Uterus (tissue), 3 donors: ENCODE measurements at regions not wholly inside any gene's neighbourhood (a gene's known extent, or its start where the extent isn't known, plus 50 kb on each side); places are given as distances from the start of the nearest gene placed in this dataset.
"Not testable (repeated sequence)": the region's sequence is repeated elsewhere in the genome, so short reads cannot be mapped to it uniquely, and the experiment has no call there.

Experiments used
- DNase-seq, 2 donors: peaks; one replicate each; pipeline ENCODE4 v3.0.0-alpha.2; 2019 to 2020
- H3K27ac ChIP-seq, 2 donors: fragments of 200-600 bp; sonication (generic); 1 replicate in 1 of 2; 2 replicates in 1 of 2; pipeline ENCODE4 v1.5.1; 2016 to 2018
- H3K27me3 ChIP-seq, 2 donors: fragments of 200-600 bp; sonication (generic); one replicate each; pipeline ENCODE4 v1.5.1; 2018 to 2019; ENCODE audit warnings: control low read depth in 1 of 2
- H3K36me3 ChIP-seq, 2 donors: fragments of 200-600 bp; sonication (generic); one replicate each; pipeline ENCODE4 v1.5.1; 2019; ENCODE audit warnings: control low read depth in 1 of 2
- H3K4me1 ChIP-seq, 2 donors: fragments of 200-600 bp; sonication (generic); one replicate each; pipeline ENCODE4 v1.5.1; 2018 to 2019; ENCODE audit warnings: control low read depth in 1 of 2
- H3K4me3 ChIP-seq, 2 donors: fragments of 200-600 bp; sonication (generic); 1 replicate in 1 of 2; 2 replicates in 1 of 2; pipeline ENCODE4 v1.5.1; 2018 to 2019; ENCODE audit warnings: mild to moderate bottlenecking in 1 of 2
- H3K9me3 ChIP-seq, 2 donors: fragments of 200-600 bp; sonication (generic); one replicate each; pipeline ENCODE4 v1.5.1; 2019; ENCODE audit warnings: control low read depth in 1 of 2
- POLR2A ChIP-seq, 2 donors: fragments of 450-650 bp; IDR thresholded peaks; one replicate each; pipeline ENCODE4 v1.6.1; 2016; ENCODE audit warnings: antibody characterized with exemption in 2 of 2, mild to moderate bottlenecking in 1 of 2, moderate library complexity in 1 of 2
- intact Hi-C: fragments of 100-400 bp; cut with DNase I; formaldehyde crosslinking; loops from one replicate; pipeline ENCODE4 v1.15.1; 2023; ENCODE audit warnings: low total_unique reads
- TF ChIP-seq, protein P1 (sequence below), 4 experiments: fragments of 200-600 bp in 2 of 4; fragments of 450-650 bp in 2 of 4; sonication (generic) in 2 of 4; IDR thresholded peaks; one replicate each; pipeline ENCODE4 v1.5.1; 2016 to 2019; ENCODE audit warnings: antibody characterized with exemption in 4 of 4, mild to moderate bottlenecking in 2 of 4, moderate library complexity in 1 of 4
- donor health status: DM: yes; HTN: yes; CAD: no.

DNA sequence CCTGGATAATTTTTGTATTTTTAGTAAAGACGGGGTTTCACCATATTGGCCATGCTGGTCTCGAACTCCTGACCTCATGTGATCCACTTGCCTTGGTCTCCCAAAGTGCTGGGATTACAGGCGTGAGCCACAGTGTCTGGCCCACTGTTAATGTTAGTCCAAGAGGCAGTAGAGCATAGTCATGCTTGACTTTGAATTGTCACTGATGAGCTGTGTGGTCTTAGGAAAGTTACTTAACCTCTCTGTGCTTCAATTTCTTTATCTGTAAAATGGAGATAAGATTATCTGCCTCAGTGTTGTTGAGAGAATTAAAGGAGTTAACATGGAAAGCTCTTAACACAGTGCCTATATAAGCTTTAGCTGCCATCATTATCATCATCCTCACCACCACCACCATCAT lies 78.1 kb downstream of the TBX3 start:
- no peak overlapping the region for H3K27ac ChIP-seq
- H3K9me3 ChIP-seq = no peaks in the 10 kb centered on the region
- intact Hi-C loops = no loop called here
- no peaks in the 10 kb centered on the region for H3K27me3 ChIP-seq
- H3K4me3 ChIP-seq = no peak overlapping the region
- no peak for DNase-seq
- H3K4me1 ChIP-seq = no peaks in the 10 kb centered on the region
- TF ChIP-seq, protein P1, sequence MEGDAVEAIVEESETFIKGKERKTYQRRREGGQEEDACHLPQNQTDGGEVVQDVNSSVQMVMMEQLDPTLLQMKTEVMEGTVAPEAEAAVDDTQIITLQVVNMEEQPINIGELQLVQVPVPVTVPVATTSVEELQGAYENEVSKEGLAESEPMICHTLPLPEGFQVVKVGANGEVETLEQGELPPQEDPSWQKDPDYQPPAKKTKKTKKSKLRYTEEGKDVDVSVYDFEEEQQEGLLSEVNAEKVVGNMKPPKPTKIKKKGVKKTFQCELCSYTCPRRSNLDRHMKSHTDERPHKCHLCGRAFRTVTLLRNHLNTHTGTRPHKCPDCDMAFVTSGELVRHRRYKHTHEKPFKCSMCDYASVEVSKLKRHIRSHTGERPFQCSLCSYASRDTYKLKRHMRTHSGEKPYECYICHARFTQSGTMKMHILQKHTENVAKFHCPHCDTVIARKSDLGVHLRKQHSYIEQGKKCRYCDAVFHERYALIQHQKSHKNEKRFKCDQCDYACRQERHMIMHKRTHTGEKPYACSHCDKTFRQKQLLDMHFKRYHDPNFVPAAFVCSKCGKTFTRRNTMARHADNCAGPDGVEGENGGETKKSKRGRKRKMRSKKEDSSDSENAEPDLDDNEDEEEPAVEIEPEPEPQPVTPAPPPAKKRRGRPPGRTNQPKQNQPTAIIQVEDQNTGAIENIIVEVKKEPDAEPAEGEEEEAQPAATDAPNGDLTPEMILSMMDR (IDR thresholded peaks at IDR 0.05) = no peak
- no peak for TF ChIP-seq POLR2A (IDR thresholded peaks at IDR 0.05)
- H3K36me3 ChIP-seq = no peaks in the 10 kb centered on the region

DNA sequence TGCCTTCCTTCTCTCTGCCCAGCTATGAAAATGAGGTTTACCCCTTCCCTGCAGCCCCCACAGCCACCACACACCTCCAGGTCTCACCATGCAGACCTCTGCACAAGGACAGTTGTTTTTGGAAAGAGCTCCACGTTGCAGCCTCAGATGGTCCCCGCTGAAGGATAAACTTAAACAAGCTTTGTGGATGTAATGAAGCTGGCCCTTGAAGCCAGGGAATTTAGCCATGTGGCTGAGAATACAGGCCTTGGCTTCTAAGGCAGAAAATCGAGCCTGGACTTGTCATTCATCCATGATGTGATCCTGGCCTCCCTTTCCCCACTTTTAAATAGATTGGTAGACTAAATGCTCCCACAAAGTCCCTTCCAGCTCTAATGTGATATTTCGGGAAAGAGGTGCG lies 79.4 kb downstream of the TBX3 start:
- intact Hi-C loops = no loop called here

DNA sequence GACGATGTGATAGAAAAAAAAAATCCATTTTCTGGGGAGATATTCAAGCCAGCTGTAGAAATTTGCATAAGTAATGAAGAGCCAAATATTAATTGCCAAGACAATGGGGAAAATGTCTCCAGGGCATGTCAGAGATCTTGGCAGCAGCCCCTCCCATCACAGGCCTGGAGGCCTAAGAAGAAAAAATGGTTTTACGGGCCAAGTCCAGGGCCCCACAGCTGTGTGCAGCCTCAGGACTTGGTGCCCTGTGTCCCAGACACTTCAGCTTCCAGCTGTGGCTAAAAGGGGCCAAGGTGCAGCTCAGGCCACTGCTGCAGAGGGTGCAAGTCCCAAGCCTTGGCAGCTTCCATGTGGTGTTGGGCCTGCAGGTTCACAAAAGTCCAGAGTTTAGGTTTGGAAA lies 83.4 kb downstream of the TBX3 start:
- H3K27ac ChIP-seq, H3K4me1 ChIP-seq, intact Hi-C loops, H3K4me3 ChIP-seq, H3K27me3 ChIP-seq, DNase-seq, H3K9me3 ChIP-seq, H3K36me3 ChIP-seq: not testable (repeated sequence)

More for the DNA sequence above, 79.4 kb downstream of the TBX3 start:
- Histone ChIP-seq H3K4me1 (no peaks in the 10 kb centered on the region), H3K9me3 (no peaks in the 10 kb centered on the region), H3K27me3 (no peaks in the 10 kb centered on the region), H3K36me3 (no peaks in the 10 kb centered on the region), H3K4me3 (no peak overlapping the region), H3K27ac (no peak overlapping the region)
- DNase-seq = no peak
- TF ChIP-seq POLR2A (IDR thresholded peaks at IDR 0.05) = no peak
- TF ChIP-seq, protein P1 (IDR thresholded peaks at IDR 0.05) = no peak

DNA sequence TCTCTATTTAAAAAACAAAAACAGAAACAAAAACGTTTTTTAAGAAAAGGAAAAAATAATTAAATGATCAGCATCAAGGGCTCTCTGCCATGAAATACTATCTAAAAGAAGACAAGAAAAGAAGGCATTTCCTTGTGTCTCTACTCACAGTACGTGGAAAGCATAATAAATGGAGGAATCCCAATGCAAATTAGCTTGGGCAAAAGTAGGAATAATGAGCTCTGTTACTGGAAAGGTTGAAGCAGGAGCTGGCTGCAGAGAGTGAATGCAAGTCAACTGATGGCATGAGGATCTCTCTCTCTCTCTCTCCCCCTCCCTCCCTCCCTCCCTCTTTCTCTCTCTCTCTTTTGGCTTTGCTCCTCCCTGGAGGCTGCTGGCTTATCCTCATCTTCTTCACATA lies 85.9 kb downstream of the TBX3 start:
- H3K27ac ChIP-seq = no peak overlapping the region
- H3K4me3 ChIP-seq = no peak overlapping the region
- TF ChIP-seq, protein P1 (IDR thresholded peaks at IDR 0.05) = no peak
- no peak for TF ChIP-seq POLR2A (IDR thresholded peaks at IDR 0.05)
- H3K36me3 ChIP-seq = no peaks in the 10 kb centered on the region
- H3K27me3 ChIP-seq = no peaks in the 10 kb centered on the region
- no peak for DNase-seq
- no peaks in the 10 kb centered on the region for H3K9me3 ChIP-seq
- intact Hi-C loops = no loop called here
- no peaks in the 10 kb centered on the region for H3K4me1 ChIP-seq

DNA sequence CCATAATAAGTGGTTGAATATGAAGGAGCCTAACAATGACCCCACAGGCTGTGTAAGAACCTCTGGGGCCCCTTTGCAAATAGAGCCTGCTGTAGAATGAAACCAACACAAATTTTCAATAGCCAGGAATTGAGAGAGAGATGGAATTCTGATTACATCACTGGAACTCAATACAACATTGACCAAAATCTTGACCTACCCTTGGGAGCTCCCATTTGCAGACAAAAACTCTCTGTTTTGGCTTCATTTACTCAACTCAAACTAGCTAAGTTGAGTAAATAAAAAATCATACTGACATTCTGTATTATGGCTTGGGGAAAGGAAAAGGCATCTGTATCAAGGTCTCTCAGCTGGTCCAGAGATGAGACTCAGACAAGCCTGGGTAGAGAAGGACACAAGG lies 91.0 kb downstream of the TBX3 start:
- no peaks in the 10 kb centered on the region for H3K36me3 ChIP-seq
- intact Hi-C loops = no loop called here
- H3K9me3 ChIP-seq = no peaks in the 10 kb centered on the region
- DNase-seq = no peak
- no peaks in the 10 kb centered on the region for H3K4me1 ChIP-seq
- no peak overlapping the region for H3K4me3 ChIP-seq
- H3K27ac ChIP-seq = no peak overlapping the region
- TF ChIP-seq POLR2A (IDR thresholded peaks at IDR 0.05) = no peak
- TF ChIP-seq, protein P1 (IDR thresholded peaks at IDR 0.05) = no peak
- H3K27me3 ChIP-seq = no peaks in the 10 kb centered on the region

DNA sequence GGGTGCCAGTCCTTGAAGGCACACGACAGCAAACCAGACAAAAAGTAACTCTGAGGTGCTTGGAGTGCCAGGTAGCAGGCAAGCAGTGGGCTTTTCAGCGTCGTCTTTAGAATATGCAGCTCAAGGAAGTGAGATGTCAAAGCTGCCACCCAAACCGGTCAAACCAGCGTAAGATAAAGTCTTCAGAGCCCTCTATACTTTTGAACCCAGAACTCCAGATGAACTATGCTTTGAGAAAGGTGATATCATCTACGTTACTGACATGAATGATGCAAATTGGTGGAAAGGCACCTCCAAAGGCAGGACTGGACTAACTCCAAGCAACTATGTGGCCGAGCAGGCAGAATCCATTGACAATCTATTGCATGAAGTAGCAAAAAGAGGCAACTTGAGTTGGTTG lies 95.9 kb downstream of the TBX3 start:
- Histone ChIP-seq H3K27ac (no peak overlapping the region), H3K4me3 (no peak overlapping the region), H3K36me3 (no peaks in the 10 kb centered on the region), H3K4me1 (no peaks in the 10 kb centered on the region), H3K27me3 (no peaks in the 10 kb centered on the region), H3K9me3 (no peaks in the 10 kb centered on the region)
- DNase-seq = no peak
- intact Hi-C loops = no loop called here
- TF ChIP-seq, protein P1 (IDR thresholded peaks at IDR 0.05) = no peak
- TF ChIP-seq POLR2A (IDR thresholded peaks at IDR 0.05) = no peak
